ENCODE measurements at regions not wholly inside any gene's neighbourhood (a gene's known extent, or its start where the extent isn't known, plus 50 kb on each side); places are given as distances from the start of the nearest gene placed in this dataset.

DNA sequence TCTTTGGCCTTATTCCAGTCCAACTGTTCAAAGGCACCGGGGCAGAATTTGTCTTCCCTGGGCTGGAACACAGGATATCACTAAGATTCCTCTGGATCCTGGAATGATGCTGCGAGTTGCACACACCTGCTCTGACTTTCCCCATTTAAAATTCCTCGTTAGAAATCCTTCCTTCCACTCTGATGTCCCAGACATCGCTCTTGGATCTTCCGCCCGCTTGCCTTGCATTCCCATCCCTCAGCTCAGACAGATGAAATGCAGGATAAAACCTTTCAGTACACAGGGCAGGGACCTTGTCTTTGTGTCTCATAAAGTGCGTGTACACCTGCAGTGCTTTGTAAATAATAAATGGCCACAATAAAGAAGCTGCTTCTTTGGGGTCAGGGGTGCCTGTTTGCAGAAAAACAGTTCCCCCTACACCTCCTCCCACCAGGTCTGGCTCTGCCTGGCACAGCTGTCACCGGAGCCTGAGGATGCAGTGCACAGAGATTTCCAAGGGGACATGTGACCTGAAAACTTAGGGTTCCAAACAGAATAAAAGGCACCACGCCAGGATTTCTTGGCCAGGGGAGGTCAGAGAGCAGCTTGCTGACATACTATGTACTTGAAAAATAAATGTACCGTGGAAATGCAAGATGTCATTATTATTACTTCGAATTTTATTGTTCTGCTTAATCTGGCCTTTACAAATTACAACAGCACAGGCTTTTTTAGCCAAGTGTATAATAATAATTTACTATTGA, 62.9 kb upstream of the SYT6 start:
- no peak for TF ChIP-seq SIN3A (IDR thresholded peaks at IDR 0.05; ENCODE audit: low read depth)
- no peak for TF ChIP-seq RAD21 (IDR thresholded peaks at IDR 0.05; ENCODE audit: low read depth)
- TF ChIP-seq CTCF (IDR thresholded peaks at IDR 0.05 in 2 of 3, conservative IDR thresholded peaks at IDR 0.05 in 1 of 3; ENCODE audit: borderline replicate concordance in 1 of 3, insufficient read depth in 1 of 3, low read depth in 2 of 3, low read length in 2 of 3) = no peak
- no peak for TF ChIP-seq POLR2AphosphoS5 (IDR thresholded peaks at IDR 0.05; ENCODE audit: low read depth, low read length)
- TF ChIP-seq, protein P1, sequence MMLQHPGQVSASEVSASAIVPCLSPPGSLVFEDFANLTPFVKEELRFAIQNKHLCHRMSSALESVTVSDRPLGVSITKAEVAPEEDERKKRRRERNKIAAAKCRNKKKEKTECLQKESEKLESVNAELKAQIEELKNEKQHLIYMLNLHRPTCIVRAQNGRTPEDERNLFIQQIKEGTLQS (IDR thresholded peaks at IDR 0.05) = no peak
- no peak for TF ChIP-seq POLR2A (IDR thresholded peaks at IDR 0.05; ENCODE audit: borderline replicate concordance, extremely low read depth, insufficient read depth, insufficient read length)
- no peak for TF ChIP-seq JUND (IDR thresholded peaks at IDR 0.05)
- TF ChIP-seq CEBPB (IDR thresholded peaks at IDR 0.05; ENCODE audit: low read depth) = no peak
- no peak for TF ChIP-seq ZNF274 (IDR thresholded peaks at IDR 0.05; ENCODE audit: low read depth, low read length)
- no peak for TF ChIP-seq EZH2 (IDR thresholded peaks at IDR 0.05)
- TF ChIP-seq TCF7L2 (IDR thresholded peaks at IDR 0.05; ENCODE audit: borderline replicate concordance, extremely low read depth, insufficient read depth, insufficient read length) = no peak
